ENCODE measurements at regions not wholly inside any gene's neighbourhood (a gene's known extent, or its start where the extent isn't known, plus 50 kb on each side); places are given as distances from the start of the nearest gene placed in this dataset.

DNA sequence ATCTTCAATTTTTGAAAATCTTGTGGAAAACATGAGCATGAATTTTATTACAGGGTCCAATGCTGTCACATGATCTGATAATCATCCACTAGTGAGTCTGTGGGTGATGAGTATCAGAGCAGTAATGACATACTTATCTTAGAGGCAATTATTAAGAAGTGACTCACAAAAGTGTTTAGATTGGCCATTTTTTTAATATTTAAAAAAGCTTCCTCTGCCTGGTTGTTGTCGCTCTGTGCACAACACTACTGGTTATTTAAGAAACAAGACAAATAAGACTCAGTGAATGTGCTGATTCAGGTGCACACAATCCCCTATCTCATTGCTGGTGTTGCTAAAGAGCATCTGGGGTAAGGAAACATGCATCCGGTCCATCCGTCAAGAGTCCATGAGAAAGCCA is 665.8 kb upstream of the ZEB2 start:
- ATAC-seq = no peak
- TF ChIP-seq TCF4 (CRISPR knock-in tag; IDR thresholded peaks at IDR 0.05; ENCODE audit: borderline replicate concordance) (no peak), ISL1 (CRISPR knock-in tag; IDR thresholded peaks at IDR 0.05) (peak; percentile 37; the same call in 1 of the 2 replicates)

DNA sequence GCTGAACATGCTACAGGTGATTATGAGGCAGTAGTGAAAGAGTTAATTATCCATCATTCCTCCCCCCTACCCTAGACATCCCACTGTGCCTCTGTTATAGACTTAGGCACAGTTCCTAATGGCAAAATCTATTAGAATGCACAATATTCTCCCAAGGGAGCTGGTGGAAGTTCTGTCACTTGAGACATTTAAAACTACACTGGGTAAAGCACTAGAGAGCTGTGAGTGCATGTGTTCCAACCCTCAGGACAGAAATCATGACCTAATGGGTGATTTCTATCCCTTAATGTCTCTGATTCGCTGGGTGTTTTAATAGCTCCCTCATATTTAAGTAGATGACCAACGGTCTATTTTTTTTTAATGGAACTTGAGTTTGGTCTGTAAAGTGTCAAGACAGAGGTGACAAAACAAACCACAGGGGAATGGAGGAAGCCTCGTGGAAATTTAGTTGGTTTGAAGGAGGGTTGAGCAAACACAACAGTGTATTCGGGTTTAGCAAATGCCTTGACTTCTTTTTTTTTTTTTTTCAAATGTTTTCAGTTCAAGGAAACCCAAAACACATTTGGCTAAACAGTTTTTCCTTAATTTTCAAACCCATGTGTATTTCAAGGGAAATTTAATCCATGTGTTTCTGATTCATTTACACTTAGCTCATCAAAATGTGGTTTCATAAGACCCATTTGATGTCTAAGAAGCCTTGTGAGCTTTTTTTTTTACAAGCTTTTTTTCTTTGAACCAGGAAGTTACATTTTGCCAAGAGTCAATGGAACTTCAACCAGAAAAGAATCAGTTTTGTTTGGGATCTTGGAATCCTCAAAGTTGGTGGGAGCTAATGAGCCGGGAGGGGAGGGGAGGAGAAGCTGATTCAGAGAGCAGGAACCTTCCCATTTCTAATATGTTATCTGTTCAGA is 665.1 kb upstream of the ZEB2 start:
- TF ChIP-seq ZFP30 (CRISPR knock-in tag; IDR thresholded peaks at IDR 0.05) (no peak), CSDC2 (CRISPR knock-in tag; IDR thresholded peaks at IDR 0.05) (no peak), ISL1 (CRISPR knock-in tag; IDR thresholded peaks at IDR 0.05) (no peak), OSR1 (CRISPR knock-in tag; IDR thresholded peaks at IDR 0.05) (no peak), PPARA (CRISPR knock-in tag; IDR thresholded peaks at IDR 0.05; ENCODE audit: borderline replicate concordance) (no peak), GLIS3 (CRISPR knock-in tag; IDR thresholded peaks at IDR 0.05) (no peak), ZNF8 (CRISPR knock-in tag; IDR thresholded peaks at IDR 0.05) (no peak), SNAI2 (CRISPR knock-in tag; IDR thresholded peaks at IDR 0.05) (no peak), ESRRG (CRISPR knock-in tag; IDR thresholded peaks at IDR 0.05) (no peak)
- TF ChIP-seq, protein P1, sequence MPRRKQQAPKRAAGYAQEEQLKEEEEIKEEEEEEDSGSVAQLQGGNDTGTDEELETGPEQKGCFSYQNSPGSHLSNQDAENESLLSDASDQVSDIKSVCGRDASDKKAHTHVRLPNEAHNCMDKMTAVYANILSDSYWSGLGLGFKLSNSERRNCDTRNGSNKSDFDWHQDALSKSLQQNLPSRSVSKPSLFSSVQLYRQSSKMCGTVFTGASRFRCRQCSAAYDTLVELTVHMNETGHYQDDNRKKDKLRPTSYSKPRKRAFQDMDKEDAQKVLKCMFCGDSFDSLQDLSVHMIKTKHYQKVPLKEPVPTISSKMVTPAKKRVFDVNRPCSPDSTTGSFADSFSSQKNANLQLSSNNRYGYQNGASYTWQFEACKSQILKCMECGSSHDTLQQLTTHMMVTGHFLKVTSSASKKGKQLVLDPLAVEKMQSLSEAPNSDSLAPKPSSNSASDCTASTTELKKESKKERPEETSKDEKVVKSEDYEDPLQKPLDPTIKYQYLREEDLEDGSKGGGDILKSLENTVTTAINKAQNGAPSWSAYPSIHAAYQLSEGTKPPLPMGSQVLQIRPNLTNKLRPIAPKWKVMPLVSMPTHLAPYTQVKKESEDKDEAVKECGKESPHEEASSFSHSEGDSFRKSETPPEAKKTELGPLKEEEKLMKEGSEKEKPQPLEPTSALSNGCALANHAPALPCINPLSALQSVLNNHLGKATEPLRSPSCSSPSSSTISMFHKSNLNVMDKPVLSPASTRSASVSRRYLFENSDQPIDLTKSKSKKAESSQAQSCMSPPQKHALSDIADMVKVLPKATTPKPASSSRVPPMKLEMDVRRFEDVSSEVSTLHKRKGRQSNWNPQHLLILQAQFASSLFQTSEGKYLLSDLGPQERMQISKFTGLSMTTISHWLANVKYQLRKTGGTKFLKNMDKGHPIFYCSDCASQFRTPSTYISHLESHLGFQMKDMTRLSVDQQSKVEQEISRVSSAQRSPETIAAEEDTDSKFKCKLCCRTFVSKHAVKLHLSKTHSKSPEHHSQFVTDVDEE (CRISPR knock-in tag; IDR thresholded peaks at IDR 0.05) = no peak
- no peak for ATAC-seq

DNA sequence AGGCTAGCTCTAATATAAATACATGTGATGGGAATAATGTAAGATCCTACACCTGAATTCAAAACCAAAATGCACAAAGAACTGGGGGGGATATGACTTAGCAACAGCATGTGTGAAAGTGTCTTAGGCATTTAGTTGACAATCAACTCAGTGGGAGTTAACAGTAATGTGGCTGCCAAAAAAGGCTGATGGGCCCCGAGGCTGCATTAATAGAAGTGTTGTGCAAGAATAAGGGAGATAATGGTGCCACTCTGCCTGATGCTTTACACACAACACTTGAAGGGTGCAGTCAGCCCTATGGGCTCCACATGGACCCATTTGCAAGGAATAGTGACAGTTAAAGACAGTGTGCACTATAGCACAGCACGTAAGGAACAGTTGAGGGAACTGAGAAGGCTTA is 649.4 kb upstream of the ZEB2 start:
- TF ChIP-seq ISL1 (CRISPR knock-in tag; IDR thresholded peaks at IDR 0.05) (no peak), GLIS3 (CRISPR knock-in tag; IDR thresholded peaks at IDR 0.05) (no peak)
- no peak for ATAC-seq

DNA sequence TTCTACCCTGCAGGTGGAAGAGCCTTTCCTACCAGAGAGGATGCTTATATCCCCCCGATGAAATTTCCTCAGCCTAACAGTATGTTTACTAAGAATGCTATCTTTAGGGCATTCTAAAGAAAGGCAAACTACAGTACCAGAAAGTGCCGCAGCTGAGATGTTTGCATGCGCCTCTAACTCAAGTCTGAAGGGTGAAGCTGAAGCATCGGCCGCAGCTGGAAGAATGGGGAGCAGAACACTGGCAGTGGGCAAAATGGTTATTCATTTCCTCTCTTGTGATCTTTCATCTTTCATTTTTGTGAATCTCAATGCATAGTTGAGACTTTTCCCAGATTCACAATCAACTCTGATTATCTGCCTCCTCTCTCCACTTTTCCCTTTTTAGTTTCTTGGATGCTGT is 648.2 kb upstream of the ZEB2 start:
- no peak for TF ChIP-seq ZNF8 (CRISPR knock-in tag; IDR thresholded peaks at IDR 0.05)
- TF ChIP-seq ESRRG (CRISPR knock-in tag; IDR thresholded peaks at IDR 0.05) = no peak
- no peak for TF ChIP-seq GLIS3 (CRISPR knock-in tag; IDR thresholded peaks at IDR 0.05)
- TF ChIP-seq SNAI2 (CRISPR knock-in tag; IDR thresholded peaks at IDR 0.05) = no peak
- TF ChIP-seq CSDC2 (CRISPR knock-in tag; IDR thresholded peaks at IDR 0.05) = no peak
- TF ChIP-seq BACH2 (CRISPR knock-in tag; IDR thresholded peaks at IDR 0.05; ENCODE audit: borderline replicate concordance) = no peak
- TF ChIP-seq TOX (CRISPR knock-in tag; IDR thresholded peaks at IDR 0.05; ENCODE audit: borderline replicate concordance) = no peak
- no peak for TF ChIP-seq ZFP3 (CRISPR knock-in tag; IDR thresholded peaks at IDR 0.05)
- TF ChIP-seq ARNTL (CRISPR knock-in tag; IDR thresholded peaks at IDR 0.05; ENCODE audit: borderline replicate concordance, low read depth) = no peak
- ATAC-seq = no peak

DNA sequence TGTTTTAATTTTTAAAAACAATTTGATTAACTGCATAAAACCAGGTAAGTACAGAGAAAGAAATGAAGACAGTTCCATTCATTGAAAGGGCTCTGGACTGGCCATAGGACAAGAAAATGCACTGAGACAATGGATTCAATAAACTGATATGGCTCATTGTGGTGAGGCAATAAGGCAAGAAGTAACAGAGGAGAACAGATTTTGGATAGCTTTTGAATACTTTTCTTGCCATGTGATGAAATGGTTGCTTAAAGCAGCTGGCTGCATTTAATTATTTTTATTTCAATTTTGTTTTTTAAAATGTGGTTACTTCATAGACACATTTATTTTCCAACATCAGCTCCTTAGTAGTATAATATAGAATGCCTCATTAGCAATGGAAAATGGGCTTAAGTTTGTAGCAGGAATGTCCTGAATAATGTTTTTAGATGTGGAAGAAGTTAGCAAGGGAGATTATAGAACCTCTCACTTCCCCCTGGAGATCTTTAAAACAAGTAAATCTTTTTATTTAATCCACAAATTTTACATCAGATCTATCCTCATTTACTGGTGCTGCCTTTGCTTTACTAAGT is 646.9 kb upstream of the ZEB2 start:
- ATAC-seq = no peak

DNA sequence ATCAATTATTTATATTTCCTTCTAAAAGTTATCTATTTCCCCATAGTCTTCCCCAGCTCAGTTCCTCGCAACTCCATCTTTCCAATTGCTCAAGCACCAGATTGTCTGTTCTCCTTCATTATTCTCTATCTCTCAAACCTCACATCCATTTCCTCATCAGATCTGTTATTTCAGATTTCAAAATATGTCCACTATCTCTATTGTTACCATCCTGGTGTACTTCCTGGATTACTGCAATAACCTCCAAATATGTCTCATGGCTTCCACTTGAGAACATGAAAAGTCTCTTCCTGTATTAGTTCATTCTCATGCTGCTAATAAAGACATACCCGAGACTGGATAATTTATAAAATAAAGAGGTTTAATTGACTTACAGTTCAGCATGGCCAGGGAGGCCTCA is 641.7 kb upstream of the ZEB2 start:
- no peak for ATAC-seq
- TF ChIP-seq SNAI2 (CRISPR knock-in tag; IDR thresholded peaks at IDR 0.05) (no peak), OSR1 (CRISPR knock-in tag; IDR thresholded peaks at IDR 0.05) (no peak), BACH2 (CRISPR knock-in tag; IDR thresholded peaks at IDR 0.05; ENCODE audit: borderline replicate concordance) (no peak), ZNF8 (CRISPR knock-in tag; IDR thresholded peaks at IDR 0.05) (no peak), TCF4 (CRISPR knock-in tag; IDR thresholded peaks at IDR 0.05; ENCODE audit: borderline replicate concordance) (no peak), ZFP3 (CRISPR knock-in tag; IDR thresholded peaks at IDR 0.05) (no peak), RARB (CRISPR knock-in tag; IDR thresholded peaks at IDR 0.05) (no peak), TOX (CRISPR knock-in tag; IDR thresholded peaks at IDR 0.05; ENCODE audit: borderline replicate concordance) (no peak), ISL1 (CRISPR knock-in tag; IDR thresholded peaks at IDR 0.05) (no peak), GLIS3 (CRISPR knock-in tag; IDR thresholded peaks at IDR 0.05) (no peak), ESRRG (CRISPR knock-in tag; IDR thresholded peaks at IDR 0.05) (no peak), ZNF70 (CRISPR knock-in tag; IDR thresholded peaks at IDR 0.05) (no peak)
- TF ChIP-seq, protein P1 (CRISPR knock-in tag; IDR thresholded peaks at IDR 0.05) = no peak
- TF ChIP-seq, protein P2, sequence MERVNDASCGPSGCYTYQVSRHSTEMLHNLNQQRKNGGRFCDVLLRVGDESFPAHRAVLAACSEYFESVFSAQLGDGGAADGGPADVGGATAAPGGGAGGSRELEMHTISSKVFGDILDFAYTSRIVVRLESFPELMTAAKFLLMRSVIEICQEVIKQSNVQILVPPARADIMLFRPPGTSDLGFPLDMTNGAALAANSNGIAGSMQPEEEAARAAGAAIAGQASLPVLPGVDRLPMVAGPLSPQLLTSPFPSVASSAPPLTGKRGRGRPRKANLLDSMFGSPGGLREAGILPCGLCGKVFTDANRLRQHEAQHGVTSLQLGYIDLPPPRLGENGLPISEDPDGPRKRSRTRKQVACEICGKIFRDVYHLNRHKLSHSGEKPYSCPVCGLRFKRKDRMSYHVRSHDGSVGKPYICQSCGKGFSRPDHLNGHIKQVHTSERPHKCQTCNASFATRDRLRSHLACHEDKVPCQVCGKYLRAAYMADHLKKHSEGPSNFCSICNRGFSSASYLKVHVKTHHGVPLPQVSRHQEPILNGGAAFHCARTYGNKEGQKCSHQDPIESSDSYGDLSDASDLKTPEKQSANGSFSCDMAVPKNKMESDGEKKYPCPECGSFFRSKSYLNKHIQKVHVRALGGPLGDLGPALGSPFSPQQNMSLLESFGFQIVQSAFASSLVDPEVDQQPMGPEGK (CRISPR knock-in tag; IDR thresholded peaks at IDR 0.05; ENCODE audit: borderline replicate concordance) = no peak
- TF ChIP-seq, protein P3, sequence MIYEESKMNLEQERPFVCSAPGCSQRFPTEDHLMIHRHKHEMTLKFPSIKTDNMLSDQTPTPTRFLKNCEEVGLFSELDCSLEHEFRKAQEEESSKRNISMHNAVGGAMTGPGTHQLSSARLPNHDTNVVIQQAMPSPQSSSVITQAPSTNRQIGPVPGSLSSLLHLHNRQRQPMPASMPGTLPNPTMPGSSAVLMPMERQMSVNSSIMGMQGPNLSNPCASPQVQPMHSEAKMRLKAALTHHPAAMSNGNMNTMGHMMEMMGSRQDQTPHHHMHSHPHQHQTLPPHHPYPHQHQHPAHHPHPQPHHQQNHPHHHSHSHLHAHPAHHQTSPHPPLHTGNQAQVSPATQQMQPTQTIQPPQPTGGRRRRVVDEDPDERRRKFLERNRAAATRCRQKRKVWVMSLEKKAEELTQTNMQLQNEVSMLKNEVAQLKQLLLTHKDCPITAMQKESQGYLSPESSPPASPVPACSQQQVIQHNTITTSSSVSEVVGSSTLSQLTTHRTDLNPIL (CRISPR knock-in tag; IDR thresholded peaks at IDR 0.05; ENCODE audit: low read depth) = no peak

More for the DNA sequence above, 646.9 kb upstream of the ZEB2 start:
- no peak for TF ChIP-seq TCF4 (CRISPR knock-in tag; IDR thresholded peaks at IDR 0.05; ENCODE audit: borderline replicate concordance)
